Liver (tissue), 2 donors: ENCODE measurements at regions not wholly inside any gene's neighbourhood (a gene's known extent, or its start where the extent isn't known, plus 50 kb on each side); places are given as distances from the start of the nearest gene placed in this dataset.

ENCODE experiments used
- FOXA1 ChIP-seq: IDR thresholded peaks from 2 replicates; pipeline ENCODE4 v1.6.1; 2016; ENCODE audit warnings: antibody characterized with exemption
- YY1 ChIP-seq: IDR thresholded peaks from 2 replicates; pipeline ENCODE4 v1.6.1; 2016; ENCODE audit warnings: antibody characterized with exemption, mild to moderate bottlenecking
- TF ChIP-seq, protein P1 (sequence below): fragments of 150-350 bp; IDR thresholded peaks from 2 replicates; pipeline ENCODE4 v1.5.1; 2017; ENCODE audit warnings: improper control_type of control experiment, low read depth, low read length; ENCODE audit not compliant: missing input control
- TF ChIP-seq, protein P2 (sequence below): IDR thresholded peaks from 2 replicates; pipeline ENCODE4 v1.6.1; 2016; ENCODE audit warnings: antibody characterized with exemption
- TF ChIP-seq, protein P3 (sequence below): IDR thresholded peaks from 2 replicates; pipeline ENCODE4 v1.6.1; 2016; ENCODE audit warnings: antibody characterized with exemption
- donor health status: healthy.

DNA sequence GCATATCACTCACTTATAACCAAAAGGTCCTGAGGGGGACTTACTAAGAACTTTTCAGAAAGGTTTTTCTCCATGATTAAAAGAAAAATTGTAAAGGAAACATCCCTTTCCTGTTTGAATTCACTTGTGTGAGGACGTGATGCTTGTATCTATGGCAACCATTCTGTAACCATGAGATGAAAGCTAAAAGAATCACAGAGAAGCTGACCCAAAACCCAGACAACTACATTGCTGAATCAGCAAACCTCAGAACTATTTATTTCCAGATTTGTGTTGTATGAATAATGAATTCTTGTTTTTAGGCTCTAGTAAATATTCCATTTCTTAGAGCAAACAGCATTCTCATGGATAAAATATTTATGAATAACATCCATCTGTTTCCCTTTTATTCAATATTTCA lies 91.2 kb downstream of the RCHY1 start:
- TF ChIP-seq, protein P1, sequence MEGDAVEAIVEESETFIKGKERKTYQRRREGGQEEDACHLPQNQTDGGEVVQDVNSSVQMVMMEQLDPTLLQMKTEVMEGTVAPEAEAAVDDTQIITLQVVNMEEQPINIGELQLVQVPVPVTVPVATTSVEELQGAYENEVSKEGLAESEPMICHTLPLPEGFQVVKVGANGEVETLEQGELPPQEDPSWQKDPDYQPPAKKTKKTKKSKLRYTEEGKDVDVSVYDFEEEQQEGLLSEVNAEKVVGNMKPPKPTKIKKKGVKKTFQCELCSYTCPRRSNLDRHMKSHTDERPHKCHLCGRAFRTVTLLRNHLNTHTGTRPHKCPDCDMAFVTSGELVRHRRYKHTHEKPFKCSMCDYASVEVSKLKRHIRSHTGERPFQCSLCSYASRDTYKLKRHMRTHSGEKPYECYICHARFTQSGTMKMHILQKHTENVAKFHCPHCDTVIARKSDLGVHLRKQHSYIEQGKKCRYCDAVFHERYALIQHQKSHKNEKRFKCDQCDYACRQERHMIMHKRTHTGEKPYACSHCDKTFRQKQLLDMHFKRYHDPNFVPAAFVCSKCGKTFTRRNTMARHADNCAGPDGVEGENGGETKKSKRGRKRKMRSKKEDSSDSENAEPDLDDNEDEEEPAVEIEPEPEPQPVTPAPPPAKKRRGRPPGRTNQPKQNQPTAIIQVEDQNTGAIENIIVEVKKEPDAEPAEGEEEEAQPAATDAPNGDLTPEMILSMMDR, result no peak
- TF ChIP-seq, protein P2, sequence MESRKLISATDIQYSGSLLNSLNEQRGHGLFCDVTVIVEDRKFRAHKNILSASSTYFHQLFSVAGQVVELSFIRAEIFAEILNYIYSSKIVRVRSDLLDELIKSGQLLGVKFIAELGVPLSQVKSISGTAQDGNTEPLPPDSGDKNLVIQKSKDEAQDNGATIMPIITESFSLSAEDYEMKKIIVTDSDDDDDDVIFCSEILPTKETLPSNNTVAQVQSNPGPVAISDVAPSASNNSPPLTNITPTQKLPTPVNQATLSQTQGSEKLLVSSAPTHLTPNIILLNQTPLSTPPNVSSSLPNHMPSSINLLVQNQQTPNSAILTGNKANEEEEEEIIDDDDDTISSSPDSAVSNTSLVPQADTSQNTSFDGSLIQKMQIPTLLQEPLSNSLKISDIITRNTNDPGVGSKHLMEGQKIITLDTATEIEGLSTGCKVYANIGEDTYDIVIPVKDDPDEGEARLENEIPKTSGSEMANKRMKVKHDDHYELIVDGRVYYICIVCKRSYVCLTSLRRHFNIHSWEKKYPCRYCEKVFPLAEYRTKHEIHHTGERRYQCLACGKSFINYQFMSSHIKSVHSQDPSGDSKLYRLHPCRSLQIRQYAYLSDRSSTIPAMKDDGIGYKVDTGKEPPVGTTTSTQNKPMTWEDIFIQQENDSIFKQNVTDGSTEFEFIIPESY, result no peak
- TF ChIP-seq, protein P3, sequence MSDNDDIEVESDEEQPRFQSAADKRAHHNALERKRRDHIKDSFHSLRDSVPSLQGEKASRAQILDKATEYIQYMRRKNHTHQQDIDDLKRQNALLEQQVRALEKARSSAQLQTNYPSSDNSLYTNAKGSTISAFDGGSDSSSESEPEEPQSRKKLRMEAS, result no peak
- no peak for TF ChIP-seq YY1
- TF ChIP-seq FOXA1, result no peak
